Neuronal stem cell (in vitro differentiated cells): ENCODE measurements at regions not wholly inside any gene's neighbourhood (a gene's known extent, or its start where the extent isn't known, plus 50 kb on each side); places are given as distances from the start of the nearest gene placed in this dataset.
"Not testable (repeated sequence)": the region's sequence is repeated elsewhere in the genome, so short reads cannot be mapped to it uniquely, and the experiment has no call there.

Source experiments
- DNase-seq: peaks from one replicate; pipeline ENCODE4 v3.0.0-alpha.2; 2013; ENCODE audit warnings: low spot score
- H2AFZ ChIP-seq: one replicate; pipeline ENCODE4 v1.6.1; 2013; ENCODE audit warnings: mild to moderate bottlenecking, low read length, inconsistent platforms
- H2AK5ac ChIP-seq: 2 replicates; pipeline ENCODE4 v1.6.1; 2013; ENCODE audit warnings: low read depth, mild to moderate bottlenecking, inconsistent platforms, low read length, moderate library complexity, mixed read lengths
- H2BK120ac ChIP-seq: 2 replicates; pipeline ENCODE4 v1.6.1; 2013; ENCODE audit warnings: low read depth, mild to moderate bottlenecking, inconsistent platforms, low read length, moderate library complexity, mixed read lengths
- H2BK12ac ChIP-seq: one replicate; pipeline ENCODE4 v1.6.1; 2013; ENCODE audit warnings: low read length, inconsistent platforms
- H2BK15ac ChIP-seq: 2 replicates; pipeline ENCODE4 v1.6.1; 2013; ENCODE audit warnings: mild to moderate bottlenecking, low read length, inconsistent platforms, mixed read lengths
- H2BK5ac ChIP-seq: one replicate; pipeline ENCODE4 v1.6.1; 2013; ENCODE audit warnings: inconsistent platforms, mild to moderate bottlenecking, low read length, moderate library complexity
- H3K14ac ChIP-seq: one replicate; pipeline ENCODE4 v1.6.1; 2013; ENCODE audit warnings: low read length, inconsistent platforms
- H3K18ac ChIP-seq: 2 replicates; pipeline ENCODE4 v1.6.1; 2013; ENCODE audit warnings: low read length, inconsistent platforms
- H3K23ac ChIP-seq: 2 replicates; pipeline ENCODE4 v1.6.1; 2013; ENCODE audit warnings: low read depth, mild to moderate bottlenecking, mixed read lengths, low read length, inconsistent platforms; ENCODE audit not compliant: poor library complexity
- H3K27ac ChIP-seq: replicated peaks from 3 replicates; pipeline ENCODE4 v1.5.1; 2013; ENCODE audit warnings: low read length, inconsistent platforms
- H3K27me3 ChIP-seq, 3 experiments: 2 replicates each; pipeline ENCODE4 v1.6.1; 2013; ENCODE audit warnings: low read length in 3 of 3, mild to moderate bottlenecking in 2 of 3, inconsistent platforms in 1 of 3, low read depth in 1 of 3, mixed read lengths in 1 of 3, moderate library complexity in 1 of 3; ENCODE audit not compliant: control insufficient read depth in 3 of 3, insufficient read depth in 3 of 3
- H3K36me3 ChIP-seq, 2 donors: replicated peaks in 1 of 2; 2 replicates each; pipeline ENCODE4 v1.6.1; 2013; ENCODE audit warnings: low read length in 2 of 2; ENCODE audit not compliant: control insufficient read depth in 2 of 2, insufficient read depth in 2 of 2
- H3K4ac ChIP-seq: 2 replicates; pipeline ENCODE4 v1.6.1; 2013; ENCODE audit warnings: inconsistent platforms, mild to moderate bottlenecking, low read length, moderate library complexity
- H3K4me1 ChIP-seq, 2 donors: 1 replicate in 1 of 2; 2 replicates in 1 of 2; pipeline ENCODE4 v1.6.1; 2013; ENCODE audit warnings: low read length in 2 of 2, low read depth in 1 of 2; ENCODE audit not compliant: control insufficient read depth in 2 of 2, insufficient read depth in 1 of 2
- H3K4me2 ChIP-seq: one replicate; pipeline ENCODE4 v1.6.1; 2013; ENCODE audit warnings: mild to moderate bottlenecking, low read length, inconsistent platforms; ENCODE audit not compliant: insufficient read depth, poor library complexity, severe bottlenecking
- H3K4me3 ChIP-seq, 2 donors: 2 replicates each; pipeline ENCODE4 v1.5.1; 2013; ENCODE audit warnings: low read length in 2 of 2, mild to moderate bottlenecking in 2 of 2, inconsistent platforms in 1 of 2, moderate library complexity in 1 of 2
- H3K79me1 ChIP-seq: one replicate; pipeline ENCODE4 v1.6.1; 2013; ENCODE audit warnings: low read depth, mild to moderate bottlenecking, inconsistent platforms, low read length, moderate library complexity
- H3K9ac ChIP-seq: one replicate; pipeline ENCODE4 v1.6.1; 2013; ENCODE audit warnings: mild to moderate bottlenecking, low read depth, low read length, inconsistent platforms; ENCODE audit not compliant: poor library complexity
- H3K9me3 ChIP-seq, 2 donors: replicated peaks in 1 of 2; 2 replicates each; pipeline versions ENCODE3 to v1.6.1; 2013; ENCODE audit warnings: low read length in 2 of 2, mild to moderate bottlenecking in 2 of 2, inconsistent platforms in 1 of 2, low read depth in 1 of 2, mixed read lengths in 1 of 2, moderate library complexity in 1 of 2; ENCODE audit not compliant: control insufficient read depth in 2 of 2, insufficient read depth in 1 of 2
- H4K8ac ChIP-seq: one replicate; pipeline ENCODE4 v1.6.1; 2013; ENCODE audit warnings: low read depth, mild to moderate bottlenecking, inconsistent platforms, low read length, moderate library complexity
- H4K91ac ChIP-seq: one replicate; pipeline ENCODE4 v1.6.1; 2013; ENCODE audit warnings: low read length, low read depth, mild to moderate bottlenecking, inconsistent platforms; ENCODE audit not compliant: poor library complexity
- WGBS, 2 donors: extraction: QIAGEN DNeasy Blood & Tissue Kit; methylation state at CpG; one replicate each; pipeline ENCODE4 v1.1.7; 2013; ENCODE audit warnings: missing lambda C conversion rate in 2 of 2, mixed read lengths in 1 of 2; ENCODE audit not compliant: insufficient read length in 2 of 2, insufficient replicate concordance in 1 of 2; ENCODE audit errors: extremely low coverage in 2 of 2; 5-methylcytosine and 5-hydroxymethylcytosine counted together

DNA sequence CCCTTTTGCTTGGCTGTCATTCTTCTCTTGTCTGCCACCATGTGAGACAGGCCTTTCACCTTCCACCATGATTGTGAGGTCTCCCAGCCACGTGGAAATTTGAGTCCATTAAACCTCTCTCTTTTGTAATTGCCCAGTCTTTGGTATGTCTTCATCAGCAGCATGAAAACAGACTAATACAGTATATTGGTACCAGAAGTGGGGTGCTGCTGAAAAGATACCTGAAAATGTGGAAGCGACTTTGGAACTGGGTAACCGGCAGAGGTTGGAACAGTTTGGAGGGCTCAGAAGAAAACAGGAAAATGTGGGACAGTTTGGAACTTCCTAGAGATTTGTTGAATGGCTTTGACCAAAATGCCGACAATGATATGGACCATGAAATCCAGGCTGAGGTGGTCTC is 103.9 kb downstream of the FOXD2 start:
- not testable (repeated sequence) for H2AK5ac ChIP-seq, H3K9me3 ChIP-seq, DNase-seq, H3K9ac ChIP-seq, H3K4me1 ChIP-seq, H3K36me3 ChIP-seq, H2BK15ac ChIP-seq, H2AFZ ChIP-seq, H2BK12ac ChIP-seq, H3K27me3 ChIP-seq, H3K18ac ChIP-seq, H4K91ac ChIP-seq, H4K8ac ChIP-seq, H3K4me2 ChIP-seq, H3K79me1 ChIP-seq, H3K4ac ChIP-seq, H2BK120ac ChIP-seq, H2BK5ac ChIP-seq, H3K27ac ChIP-seq, H3K14ac ChIP-seq, H3K4me3 ChIP-seq, H3K23ac ChIP-seq
- no CpG with 5 or more reads among the region's 4 CpGs for WGBS, 2 donors

DNA sequence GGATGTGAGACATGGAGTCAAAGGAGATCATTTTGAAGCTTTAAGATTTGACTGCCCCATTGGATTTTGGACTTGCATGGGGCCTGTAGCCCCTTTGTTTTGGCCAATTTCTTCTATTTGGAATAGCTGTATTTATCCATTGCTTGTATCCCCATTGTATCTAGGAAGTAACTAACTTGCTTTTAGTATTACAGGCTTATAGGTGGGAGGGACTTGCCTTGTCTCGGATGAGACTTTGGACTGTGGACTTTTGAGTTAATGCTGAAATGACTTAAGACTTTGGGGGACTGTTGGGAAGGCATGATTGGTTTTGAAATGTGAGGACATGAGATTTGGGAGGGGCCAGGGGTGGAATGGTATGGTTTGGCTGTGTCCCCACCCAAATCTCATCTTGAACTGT is 105.2 kb downstream of the FOXD2 start:
- not testable (repeated sequence) for H2AFZ ChIP-seq, H3K36me3 ChIP-seq, H3K23ac ChIP-seq, H3K14ac ChIP-seq, H4K8ac ChIP-seq, H3K9ac ChIP-seq, H3K4ac ChIP-seq, H3K9me3 ChIP-seq, H3K27me3 ChIP-seq, H3K27ac ChIP-seq, H3K4me3 ChIP-seq, H4K91ac ChIP-seq, H3K4me1 ChIP-seq, H2BK12ac ChIP-seq, H2BK15ac ChIP-seq, H2BK5ac ChIP-seq, H3K4me2 ChIP-seq, H3K79me1 ChIP-seq, H2AK5ac ChIP-seq, H3K18ac ChIP-seq, DNase-seq, H2BK120ac ChIP-seq
- no CpG with 5 or more reads among the region's 1 CpG for WGBS, 2 donors

DNA sequence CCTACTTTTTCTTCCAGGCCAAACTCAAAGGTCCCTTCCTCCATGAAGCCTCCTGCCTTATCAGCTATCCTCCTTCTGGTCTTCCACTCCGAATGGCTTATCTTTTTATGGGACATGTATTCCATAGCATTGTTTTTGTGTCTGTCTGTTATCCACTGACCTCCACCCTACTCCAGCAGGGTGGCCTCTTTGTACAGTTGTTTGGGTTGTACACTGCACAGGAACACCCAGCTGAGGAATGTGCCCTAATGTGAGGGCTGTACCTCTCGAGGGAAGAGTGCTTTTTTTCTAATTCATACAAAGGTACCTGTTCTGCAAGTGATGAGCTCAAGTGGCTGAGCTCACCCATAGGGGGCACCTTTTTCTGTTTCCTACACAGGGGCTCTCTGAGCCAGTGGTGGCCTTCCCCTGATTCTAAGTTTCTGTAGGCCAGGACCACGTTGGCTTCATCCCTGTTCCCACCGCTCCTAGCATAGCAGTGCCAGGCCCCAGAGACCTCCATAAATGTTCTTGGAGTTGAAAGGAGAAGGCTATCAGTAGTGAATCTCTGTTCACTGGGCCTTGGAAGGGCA is 108.2 kb downstream of the FOXD2 start:
- no peak overlapping the region for H3K14ac ChIP-seq
- H2AFZ ChIP-seq: no peak overlapping the region
- peaks cover 0 to 8% of the 10 kb centered on the region in 2 donors for H3K4me1 ChIP-seq
- no peak for DNase-seq
- peaks cover 0 to 1% of the 10 kb centered on the region in 2 donors for H3K9me3 ChIP-seq
- H3K36me3 ChIP-seq: no peaks in the 10 kb centered on the region
- H3K79me1 ChIP-seq: no peaks in the 10 kb centered on the region
- H3K4me2 ChIP-seq: no peak overlapping the region
- no peaks in the 10 kb centered on the region for H3K27me3 ChIP-seq
- H3K9ac ChIP-seq: no peak overlapping the region
- no peak overlapping the region for H2AK5ac ChIP-seq
- no peak overlapping the region for H3K23ac ChIP-seq
- H3K4ac ChIP-seq: no peak overlapping the region
- no peak overlapping the region for H4K8ac ChIP-seq
- no CpG with 5 or more reads among the region's 4 CpGs for WGBS, 2 donors
- no peak overlapping the region for H3K27ac ChIP-seq
- H2BK15ac ChIP-seq: no peak overlapping the region
- H2BK120ac ChIP-seq: no peak overlapping the region
- H4K91ac ChIP-seq: no peak overlapping the region
- H2BK12ac ChIP-seq: no peak overlapping the region
- H2BK5ac ChIP-seq: no peak overlapping the region
- H3K4me3 ChIP-seq: no peak overlapping the region
- no peak overlapping the region for H3K18ac ChIP-seq

DNA sequence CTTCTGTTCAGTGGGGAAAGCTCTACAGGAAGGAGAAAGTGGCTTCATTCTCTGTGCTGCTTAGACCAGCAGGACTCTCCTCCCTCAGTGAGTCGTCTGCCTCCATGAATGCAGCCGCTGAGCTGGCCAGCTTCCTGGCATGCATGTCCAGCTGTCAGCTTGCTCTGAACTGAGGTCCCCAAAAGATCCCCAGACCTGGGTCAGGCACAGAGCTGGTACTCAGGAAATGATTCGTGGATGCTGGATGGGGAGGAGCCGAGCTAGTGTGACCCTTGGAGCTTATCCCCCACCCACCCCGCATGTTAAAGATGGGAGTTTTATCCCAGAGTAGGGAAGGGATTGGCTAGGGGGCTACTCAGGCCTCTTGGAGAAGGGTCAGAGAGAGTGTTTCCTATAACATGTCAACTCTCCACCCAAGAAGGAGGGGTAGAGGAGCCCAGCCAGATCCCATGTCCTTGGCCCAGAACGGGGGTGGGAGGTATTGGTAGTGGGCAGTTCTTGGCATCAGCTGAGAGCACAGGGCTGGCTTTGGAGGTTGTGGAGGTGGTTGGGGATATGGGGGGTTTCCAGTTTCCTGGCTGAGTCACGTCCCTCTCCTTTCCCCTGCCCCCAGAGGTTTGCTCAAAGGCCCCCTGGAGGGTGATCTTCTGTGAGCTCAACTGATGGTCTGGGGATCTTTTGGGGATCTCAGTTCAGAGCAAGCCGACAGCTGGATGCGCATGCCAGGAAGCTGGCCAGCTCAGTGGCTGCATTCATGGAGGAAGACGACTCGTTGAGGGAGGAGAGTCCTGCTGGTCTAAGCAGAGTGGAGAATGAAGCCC is 110.1 kb downstream of the FOXD2 start:
- Histone ChIP-seq H3K18ac (no peak overlapping the region), H3K9me3 (no peaks in the 10 kb centered on the region), H3K36me3 (no peaks in the 10 kb centered on the region), H4K8ac (no peak overlapping the region), H2BK120ac (no peak overlapping the region), H2BK15ac (no peak overlapping the region), H2AK5ac (no peak overlapping the region), H3K23ac (no peak overlapping the region), H3K4ac (no peak overlapping the region), H3K4me1 (peaks cover 0 to 8% of the 10 kb centered on the region in 2 donors), H2BK5ac (no peak overlapping the region), H3K14ac (no peak overlapping the region), H3K4me2 (no peak overlapping the region), H3K27me3 (peaks cover 0 to 8% (median 0%) of the 10 kb centered on the region in 3 experiments), H2AFZ (no peak overlapping the region), H3K79me1 (no peaks in the 10 kb centered on the region), H4K91ac (no peak overlapping the region), H3K9ac (no peak overlapping the region), H3K4me3 (no peak overlapping the region), H2BK12ac (no peak overlapping the region), H3K27ac (no peak overlapping the region)
- WGBS, 2 donors: no CpG with 5 or more reads among the region's 11 CpGs
- DNase-seq: no peak
